HG03521 (cell line): ENCODE measurements at regions not wholly inside any gene's neighbourhood (a gene's known extent, or its start where the extent isn't known, plus 50 kb on each side); places are given as distances from the start of the nearest gene placed in this dataset.
"Not testable (repeated sequence)": the region's sequence is repeated elsewhere in the genome, so short reads cannot be mapped to it uniquely, and the experiment has no call there.

Source experiments
- ATAC-seq: cut with Tn5 transposase; IDR thresholded peaks from one replicate; pipeline ENCODE4 v1.9.1; 2021; ENCODE audit warnings: mild to moderate bottlenecking, moderate library complexity; ENCODE audit not compliant: unreplicated experiment

- ATAC-seq, result peak; percentile 43
Observed at GRCh38 chr14:105581551-105582341, 55.4 kb downstream of the TMEM121 start.

GRCh38 chr14:105582639-105583038 lies 56.3 kb downstream of the TMEM121 start:
- ATAC-seq, result no peak

- not testable (repeated sequence) for ATAC-seq
Observed at GRCh38 chr14:105583914-105584313, 57.5 kb downstream of the TMEM121 start.

GRCh38 chr14:105585290-105585689 lies 58.9 kb downstream of the TMEM121 start:
- ATAC-seq, result not testable (repeated sequence)

- not testable (repeated sequence) for ATAC-seq
Observed at GRCh38 chr14:105585722-105586121, 59.3 kb downstream of the TMEM121 start.

GRCh38 chr14:105586144-105586872 lies 59.9 kb downstream of the TMEM121 start:
- ATAC-seq, result not testable (repeated sequence)

GRCh38 chr14:105587034-105587433 lies 60.7 kb downstream of the TMEM121 start:
- not testable (repeated sequence) for ATAC-seq

GRCh38 chr14:105587482-105588235 lies 61.3 kb downstream of the TMEM121 start:
- ATAC-seq, result not testable (repeated sequence)

- no peak for ATAC-seq
Observed at GRCh38 chr14:105588236-105588860, 62.0 kb downstream of the TMEM121 start.

GRCh38 chr14:105589161-105589925 lies 63.0 kb downstream of the TMEM121 start:
- ATAC-seq, result no peak

GRCh38 chr14:105589926-105590185 lies 63.5 kb downstream of the TMEM121 start:
- not testable (repeated sequence) for ATAC-seq

GRCh38 chr14:105591052-105591451 lies 64.7 kb downstream of the TMEM121 start:
- no peak for ATAC-seq

GRCh38 chr14:105591792-105592341 lies 65.5 kb downstream of the TMEM121 start:
- not testable (repeated sequence) for ATAC-seq

GRCh38 chr14:105592646-105593045 lies 66.3 kb downstream of the TMEM121 start:
- ATAC-seq, result not testable (repeated sequence)

GRCh38 chr14:105595346-105595745 lies 69.0 kb downstream of the TMEM121 start:
- not testable (repeated sequence) for ATAC-seq

GRCh38 chr14:105596374-105596773 lies 70.0 kb downstream of the TMEM121 start:
- ATAC-seq, result not testable (repeated sequence)

GRCh38 chr14:105598040-105598763 lies 71.8 kb downstream of the TMEM121 start:
- not testable (repeated sequence) for ATAC-seq

GRCh38 chr14:105598925-105599586 lies 72.7 kb downstream of the TMEM121 start:
- not testable (repeated sequence) for ATAC-seq
